Mucosa of descending colon (tissue), 3 donors: ENCODE measurements at regions not wholly inside any gene's neighbourhood (a gene's known extent, or its start where the extent isn't known, plus 50 kb on each side); places are given as distances from the start of the nearest gene placed in this dataset.

Source experiments
- ATAC-seq: fragments of 200-7000 bp; cut with Tn5 transposase; one replicate; pipeline ENCODE4 v1.9.1; 2020; ENCODE audit warnings: mild to moderate bottlenecking, moderate library complexity
- DNase-seq, 3 donors: peaks; one replicate each; pipeline ENCODE4 v3.0.0-alpha.2; 2020
- H3K36me3 ChIP-seq: fragments of 200-600 bp; one replicate; pipeline ENCODE4 v1.8.0; 2021; ENCODE audit warnings: low read depth, mild to moderate bottlenecking
- H3K4me1 ChIP-seq: fragments of 200-600 bp; one replicate; pipeline ENCODE4 v1.8.0; 2021; ENCODE audit warnings: low read depth, mild to moderate bottlenecking
- H3K4me3 ChIP-seq: fragments of 200-600 bp; one replicate; pipeline ENCODE4 v1.8.0; 2021; ENCODE audit warnings: mild to moderate bottlenecking
- H3K9me3 ChIP-seq: fragments of 200-600 bp; one replicate; pipeline ENCODE4 v1.8.0; 2021; ENCODE audit warnings: mild to moderate bottlenecking
- CTCF ChIP-seq: fragments of 200-600 bp; IDR thresholded peaks from one replicate; pipeline ENCODE4 v1.8.0; 2022; ENCODE audit warnings: antibody characterized with exemption, mild to moderate bottlenecking
- intact Hi-C, 2 donors: fragments of 100-400 bp; cut with DNase I in 1 of 2; cut with micrococcal nuclease in 1 of 2; formaldehyde crosslinking; loops; one replicate each; pipeline versions ENCODE4 v1.11.0 to v1.11.1; 2022; cut with DNase I, micrococcal nuclease
- donor health status: DM: no; HTN: no; CAD: no; lungs with moderate emphysema.
- donor health status: DM: no; HTN: no; CAD: no.
- donor health status: DM: no; HTN: yes; CAD: no.

DNA sequence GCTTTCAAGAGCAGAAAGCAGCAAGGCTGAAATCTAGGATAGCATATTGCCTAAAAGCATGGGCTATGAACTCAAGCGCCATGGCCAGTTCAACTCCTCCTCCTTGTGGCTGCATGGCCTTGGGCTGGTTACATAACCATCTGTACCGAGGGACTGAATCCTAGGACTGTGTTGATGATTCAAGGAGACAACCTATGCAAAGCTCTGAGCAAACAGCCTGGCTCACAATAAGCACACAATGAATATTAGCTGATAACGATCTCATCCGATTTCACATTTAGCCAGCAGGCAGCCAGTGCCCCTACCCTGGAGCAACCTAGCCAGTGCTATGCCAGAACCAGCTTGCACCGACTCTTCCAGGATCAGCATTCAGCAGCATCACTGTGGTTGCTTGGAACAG lies 698.4 kb downstream of the TBC1D22A start:
- H3K9me3 ChIP-seq, result no peaks in the 10 kb centered on the region
- no peak overlapping the region for H3K4me3 ChIP-seq
- no peak for DNase-seq
- ATAC-seq, result no peak
- no peaks in the 10 kb centered on the region for H3K4me1 ChIP-seq
- TF ChIP-seq CTCF, result no peak
- intact Hi-C loops, result no loop called here
- H3K36me3 ChIP-seq, result no peaks in the 10 kb centered on the region

GRCh38 chr22:47460176-47460575 lies 697.7 kb downstream of the TBC1D22A start:
- intact Hi-C loops, result no loop called here
- ATAC-seq (no peak), DNase-seq (no peak)
- H3K4me3 ChIP-seq, result no peak overlapping the region
- H3K9me3 ChIP-seq, result no peaks in the 10 kb centered on the region
- no peaks in the 10 kb centered on the region for H3K36me3 ChIP-seq
- H3K4me1 ChIP-seq, result no peaks in the 10 kb centered on the region
- no peak for TF ChIP-seq CTCF

DNA sequence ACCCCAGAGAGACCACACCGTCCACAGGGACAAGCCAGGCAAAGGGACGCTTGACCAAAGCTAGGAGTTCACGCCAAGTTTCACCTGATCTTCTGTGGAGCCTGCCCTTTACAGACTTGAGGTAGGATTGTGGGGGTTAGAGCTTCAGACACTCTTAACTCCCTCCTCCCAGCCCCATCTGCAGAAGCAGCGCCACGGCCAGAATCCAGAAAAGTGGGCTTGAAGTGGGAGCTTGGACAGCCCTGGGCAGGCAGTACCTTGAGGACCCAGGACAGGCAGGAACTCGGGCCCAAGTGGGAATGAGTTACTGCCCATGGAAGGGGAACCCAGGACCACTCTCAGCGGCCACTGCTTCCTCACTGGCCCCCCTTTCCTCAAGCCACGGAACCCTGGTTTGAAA lies 695.9 kb downstream of the TBC1D22A start:
- TF ChIP-seq CTCF, result no peak
- Histone ChIP-seq H3K4me3 (no peak overlapping the region), H3K36me3 (no peaks in the 10 kb centered on the region), H3K4me1 (no peaks in the 10 kb centered on the region), H3K9me3 (no peaks in the 10 kb centered on the region)
- DNase-seq (no peak), ATAC-seq (no peak)
- intact Hi-C loops, result no loop called here

- Histone ChIP-seq H3K4me1 (no peaks in the 10 kb centered on the region), H3K36me3 (no peaks in the 10 kb centered on the region), H3K9me3 (no peaks in the 10 kb centered on the region), H3K4me3 (no peak overlapping the region)
- intact Hi-C loops, result no loop called here
- ATAC-seq, result no peak
- no peak for TF ChIP-seq CTCF
- no peak for DNase-seq
These were observed 695.3 kb downstream of the TBC1D22A start for GRCh38 chr22:47457509-47458300.

- H3K36me3 ChIP-seq, result no peaks in the 10 kb centered on the region
- no peaks in the 10 kb centered on the region for H3K9me3 ChIP-seq
- DNase-seq (no peak), ATAC-seq (no peak)
- intact Hi-C loops, result no loop called here
- TF ChIP-seq CTCF, result no peak
- H3K4me1 ChIP-seq, result no peaks in the 10 kb centered on the region
- H3K4me3 ChIP-seq, result no peak overlapping the region
These were observed 694.6 kb downstream of the TBC1D22A start for GRCh38 chr22:47457021-47457420.

- DNase-seq, result no peak
- no peaks in the 10 kb centered on the region for H3K36me3 ChIP-seq
- intact Hi-C loops, result no loop called here
- no peak for ATAC-seq
- no peak overlapping the region for H3K4me3 ChIP-seq
- no peaks in the 10 kb centered on the region for H3K4me1 ChIP-seq
- no peaks in the 10 kb centered on the region for H3K9me3 ChIP-seq
- no peak for TF ChIP-seq CTCF
These were observed 693.6 kb downstream of the TBC1D22A start for GRCh38 chr22:47456031-47456430.
